ENCODE measurements at regions not wholly inside any gene's neighbourhood (a gene's known extent, or its start where the extent isn't known, plus 50 kb on each side); places are given as distances from the start of the nearest gene placed in this dataset.

GRCh38 chr10:130543794-130544193 is 407.6 kb downstream of the GLRX3 start:
- intact Hi-C loops (cut with micrococcal nuclease; ENCODE audit: unreplicated experiment), result no loop called here
- Histone ChIP-seq H3K27ac (ENCODE audit: low read length) (no peak overlapping the region), H3K27me3 (ENCODE audit: control insufficient read depth, insufficient read depth, low read length) (peaks cover 25% of the 10 kb centered on the region), H3K9me3 (ENCODE audit: control insufficient read depth, insufficient read depth, low read depth, low read length) (no peaks in the 10 kb centered on the region), H3K4me1 (ENCODE audit: control insufficient read depth, insufficient read depth, low read length) (no peaks in the 10 kb centered on the region), H3K36me3 (ENCODE audit: control insufficient read depth, insufficient read depth, low read length) (no peaks in the 10 kb centered on the region), H3K4me3 (ENCODE audit: low read depth in 2 of 2, low read length in 2 of 2) (no peak overlapping the region)
- in situ Hi-C loops (cut with HindIII; ENCODE audit: low pct_unique_long_range_greater_than_20kb, low sequenced_read_pairs), result no loop called here
- ChIA-PET CTCF (no interaction called here), POLR2A (no interaction called here)
- DNase-seq (ENCODE audit: low read depth, low spot score) (no peak), ATAC-seq (no peak)
- BruUV-seq (replicated peaks), result no TSS peak
- no peak for TF ChIP-seq REST (IDR thresholded peaks at IDR 0.05; ENCODE audit: insufficient read depth in 1 of 2, low read depth in 2 of 2, low read length in 1 of 2)

- no peak for ATAC-seq
- ChIA-PET POLR2A (no interaction called here), CTCF (no interaction called here)
- BruUV-seq (replicated peaks), result no TSS peak
- Histone ChIP-seq H3K27me3 (ENCODE audit: control insufficient read depth, insufficient read depth, low read length) (peaks cover 30% of the 10 kb centered on the region), H3K4me1 (ENCODE audit: control insufficient read depth, insufficient read depth, low read length) (no peaks in the 10 kb centered on the region), H3K36me3 (ENCODE audit: control insufficient read depth, insufficient read depth, low read length) (no peaks in the 10 kb centered on the region), H3K4me3 (ENCODE audit: low read depth in 2 of 2, low read length in 2 of 2) (no peak overlapping the region), H3K9me3 (ENCODE audit: control insufficient read depth, insufficient read depth, low read depth, low read length) (no peaks in the 10 kb centered on the region), H3K27ac (ENCODE audit: low read length) (no peak overlapping the region)
- in situ Hi-C loops (cut with HindIII; ENCODE audit: low pct_unique_long_range_greater_than_20kb, low sequenced_read_pairs), result no loop called here
- TF ChIP-seq REST (IDR thresholded peaks at IDR 0.05; ENCODE audit: insufficient read depth in 1 of 2, low read depth in 2 of 2, low read length in 1 of 2), result no peak
- no peak for TF ChIP-seq POLR2AphosphoS5 (IDR thresholded peaks at IDR 0.05; ENCODE audit: low read depth, low read length)
- no peak for TF ChIP-seq TCF7L2 (IDR thresholded peaks at IDR 0.05; ENCODE audit: low read depth, low read length)
- TF ChIP-seq, protein P1, sequence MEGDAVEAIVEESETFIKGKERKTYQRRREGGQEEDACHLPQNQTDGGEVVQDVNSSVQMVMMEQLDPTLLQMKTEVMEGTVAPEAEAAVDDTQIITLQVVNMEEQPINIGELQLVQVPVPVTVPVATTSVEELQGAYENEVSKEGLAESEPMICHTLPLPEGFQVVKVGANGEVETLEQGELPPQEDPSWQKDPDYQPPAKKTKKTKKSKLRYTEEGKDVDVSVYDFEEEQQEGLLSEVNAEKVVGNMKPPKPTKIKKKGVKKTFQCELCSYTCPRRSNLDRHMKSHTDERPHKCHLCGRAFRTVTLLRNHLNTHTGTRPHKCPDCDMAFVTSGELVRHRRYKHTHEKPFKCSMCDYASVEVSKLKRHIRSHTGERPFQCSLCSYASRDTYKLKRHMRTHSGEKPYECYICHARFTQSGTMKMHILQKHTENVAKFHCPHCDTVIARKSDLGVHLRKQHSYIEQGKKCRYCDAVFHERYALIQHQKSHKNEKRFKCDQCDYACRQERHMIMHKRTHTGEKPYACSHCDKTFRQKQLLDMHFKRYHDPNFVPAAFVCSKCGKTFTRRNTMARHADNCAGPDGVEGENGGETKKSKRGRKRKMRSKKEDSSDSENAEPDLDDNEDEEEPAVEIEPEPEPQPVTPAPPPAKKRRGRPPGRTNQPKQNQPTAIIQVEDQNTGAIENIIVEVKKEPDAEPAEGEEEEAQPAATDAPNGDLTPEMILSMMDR (IDR thresholded peaks at IDR 0.05), result no peak
- TF ChIP-seq SIN3A (IDR thresholded peaks at IDR 0.05; ENCODE audit: borderline replicate concordance, insufficient read depth, low read depth, low read length), result no peak
- intact Hi-C loops (cut with micrococcal nuclease; ENCODE audit: unreplicated experiment), result no loop called here
- DNase-seq (ENCODE audit: low read depth, low spot score), result no peak
These were observed 408.9 kb downstream of the GLRX3 start for GRCh38 chr10:130545122-130545521.
